HCT116 (cell line): ENCODE measurements at regions not wholly inside any gene's neighbourhood (a gene's known extent, or its start where the extent isn't known, plus 50 kb on each side); places are given as distances from the start of the nearest gene placed in this dataset.

Experiments used
- ATAC-seq: fragments of 200-7000 bp; cut with Tn5 transposase; 2 replicates; pipeline ENCODE4 v1.9.1; 2020; ENCODE audit warnings: mild to moderate bottlenecking, moderate library complexity
- BruUV-seq: library from RNA; stranded (reverse); fragments of 400-500 nt; replicated peaks from 2 replicates; lab custom pipeline; 2021; lab: Mats Ljungman, UMichigan
- CTCF ChIA-PET: fragments of 300-600 bp; sonication (Branson Sonifier 250); formaldehyde crosslinking; loops from one replicate; lab custom pipeline; 2021; ENCODE audit warnings: antibody characterized with exemption; lab: Charles Lee
- POLR2A ChIA-PET: fragments of 300-600, 350-600 bp; sonication (Branson Sonifier 250); formaldehyde crosslinking; loops from one replicate; lab custom pipeline; 2021; ENCODE audit warnings: antibody characterized with exemption; lab: Charles Lee
- RAD21 ChIA-PET, 2 experiments: fragments of 300-600 bp; sonication (Branson Sonifier 250); formaldehyde crosslinking; loops; one replicate each; lab custom pipeline; 2023; ENCODE audit warnings: low total read pairs in 2 of 2; ENCODE audit not compliant: uncharacterized antibody in 2 of 2, unreplicated experiment in 2 of 2, low non-redundant PET in 1 of 2; lab: Charles Lee
- DNase-seq: peaks from one replicate; pipeline ENCODE4 v3.0.0-alpha.2; 2010; ENCODE audit warnings: low read depth, low spot score
- H2AFZ ChIP-seq: fragments of 200-600 bp; shearing (Covaris generic), sonication (generic); 2 replicates; pipeline ENCODE4 v1.6.1; 2017; ENCODE audit warnings: low read depth, mixed run types, mixed read lengths, antibody characterized with exemption, low read length; ENCODE audit not compliant: poor library complexity, severe bottlenecking
- H3K27ac ChIP-seq: 2 replicates; pipeline ENCODE4 v1.5.1; 2012; ENCODE audit warnings: low read depth, low read length
- H3K27me3 ChIP-seq: fragments of 200-600 bp; sonication (generic); 2 replicates; pipeline ENCODE4 v1.6.1; 2016; ENCODE audit warnings: mixed run types, low read length, mixed read lengths; ENCODE audit not compliant: insufficient read depth
- H3K36me3 ChIP-seq, 2 experiments: fragments of 200-500 bp in 1 of 2; fragments of 200-600 bp in 1 of 2; sonication (Bioruptor generic) in 1 of 2; sonication (generic) in 1 of 2; 2 replicates each; pipeline versions ENCODE4 v1.5.1 to v1.6.1; 2014 to 2016; ENCODE audit warnings: low read length in 2 of 2, inconsistent platforms in 1 of 2, mixed read lengths in 1 of 2, mixed run types in 1 of 2; ENCODE audit not compliant: insufficient read depth in 2 of 2, control insufficient read depth in 1 of 2
- H3K4me1 ChIP-seq, 2 experiments: fragments of 200-600 bp in 1 of 2; sonication (generic) in 1 of 2; 2 replicates each; pipeline versions ENCODE4 v1.5.1 to v1.6.1; 2012 to 2017; ENCODE audit warnings: low read length in 2 of 2, inconsistent platforms in 1 of 2, mild to moderate bottlenecking in 1 of 2, mixed read lengths in 1 of 2, mixed run types in 1 of 2, moderate library complexity in 1 of 2; ENCODE audit not compliant: insufficient read depth in 2 of 2, control insufficient read depth in 1 of 2
- H3K4me2 ChIP-seq: fragments of 200-600 bp; sonication (generic); 2 replicates; pipeline ENCODE4 v1.6.1; 2017; ENCODE audit warnings: mixed run types, low read length, mixed read lengths
- H3K4me3 ChIP-seq, 2 experiments: fragments of 200-600 bp in 1 of 2; sonication (generic) in 1 of 2; replicated peaks in 1 of 2; 2 replicates each; pipeline ENCODE4 v1.5.1; 2011 to 2016; ENCODE audit warnings: low read length in 2 of 2, control low read depth in 1 of 2, low read depth in 1 of 2, mild to moderate bottlenecking in 1 of 2, mixed read lengths in 1 of 2, mixed run types in 1 of 2
- H3K79me2 ChIP-seq: fragments of 200-600 bp; sonication (generic); 2 replicates; pipeline ENCODE4 v1.6.1; 2017; ENCODE audit warnings: mild to moderate bottlenecking, mixed run types, low read length, moderate library complexity, mixed read lengths; ENCODE audit not compliant: insufficient read depth
- H3K9ac ChIP-seq: fragments of 200-600 bp; sonication (generic); 2 replicates; pipeline ENCODE4 v1.6.1; 2016; ENCODE audit warnings: low read length, mixed read lengths
- H3K9me2 ChIP-seq: fragments of 200-600 bp; sonication (generic), shearing (Covaris generic); 2 replicates; pipeline ENCODE4 v1.6.1; 2017; ENCODE audit warnings: mixed run types, mild to moderate bottlenecking, moderate library complexity; ENCODE audit not compliant: insufficient read depth
- H3K9me3 ChIP-seq, 2 experiments: fragments of 200-500 bp in 1 of 2; fragments of 200-600 bp in 1 of 2; sonication (Bioruptor generic) in 1 of 2; sonication (generic) in 1 of 2; 2 replicates each; pipeline ENCODE4 v1.6.1; 2014 to 2017; ENCODE audit warnings: low read length in 2 of 2, mixed read lengths in 2 of 2, inconsistent platforms in 1 of 2, low read depth in 1 of 2, mild to moderate bottlenecking in 1 of 2, mixed run types in 1 of 2, moderate library complexity in 1 of 2; ENCODE audit not compliant: control insufficient read depth in 1 of 2, insufficient read depth in 1 of 2
- H4K20me1 ChIP-seq: fragments of 200-600 bp; sonication (generic), shearing (Covaris generic); 2 replicates; pipeline ENCODE4 v1.6.1; 2017; ENCODE audit warnings: mixed run types, mild to moderate bottlenecking, moderate library complexity; ENCODE audit not compliant: insufficient read depth
- CBX3 ChIP-seq: IDR thresholded peaks from 2 replicates; pipeline ENCODE4 v1.6.1; 2012; ENCODE audit warnings: low read depth
- CEBPB ChIP-seq: IDR thresholded peaks from 2 replicates; pipeline ENCODE4 v1.6.1; 2012; ENCODE audit warnings: low read depth
- ELF1 ChIP-seq: IDR thresholded peaks from 2 replicates; pipeline ENCODE4 v1.6.1; 2012; ENCODE audit warnings: low read depth, borderline replicate concordance
- EZH2 ChIP-seq: fragments of 200-600 bp; sonication (generic); IDR thresholded peaks from 2 replicates; pipeline ENCODE4 v1.6.1; 2017; ENCODE audit warnings: antibody characterized with exemption, mixed run types
- EZH2phosphoT487 ChIP-seq: fragments of 200-600 bp; IDR thresholded peaks from 2 replicates; pipeline ENCODE4 v1.6.1; 2018; ENCODE audit warnings: antibody characterized with exemption, borderline replicate concordance
- MAX ChIP-seq: IDR thresholded peaks from 2 replicates; pipeline ENCODE4 v1.6.1; 2012
- RAD21 ChIP-seq: IDR thresholded peaks from 2 replicates; pipeline ENCODE4 v1.6.1; 2012; ENCODE audit warnings: low read depth, mild to moderate bottlenecking
- REST ChIP-seq: IDR thresholded peaks from 2 replicates; pipeline ENCODE4 v1.6.1; 2012; ENCODE audit warnings: low read depth
- SIN3A ChIP-seq: IDR thresholded peaks from 2 replicates; pipeline ENCODE4 v1.6.1; 2012; ENCODE audit warnings: low read depth
- SP1 ChIP-seq: IDR thresholded peaks from 2 replicates; pipeline ENCODE4 v1.6.1; 2012; ENCODE audit warnings: low read depth
- SRF ChIP-seq: IDR thresholded peaks from 2 replicates; pipeline ENCODE4 v1.6.1; 2012; ENCODE audit warnings: low read depth
- TCF7L2 ChIP-seq: IDR thresholded peaks from 2 replicates; pipeline ENCODE4 v1.7.0; 2011; ENCODE audit warnings: borderline replicate concordance, inconsistent platforms; ENCODE audit not compliant: insufficient read depth, insufficient read length; ENCODE audit errors: extremely low read depth
- ZFX ChIP-seq: fragments of 450-650 bp; IDR thresholded peaks from 2 replicates; pipeline ENCODE4 v1.6.1; 2017
- intact Hi-C: fragments of 100-400 bp; cut with micrococcal nuclease; formaldehyde crosslinking; loops from 2 replicates; pipeline ENCODE4 v1.10.0; 2022
- TF ChIP-seq, protein P1 (sequence below), 3 experiments: fragments of 200-600 bp in 1 of 3; sonication (generic) in 1 of 3; IDR thresholded peaks in 2 of 3; conservative IDR thresholded peaks in 1 of 3; 2 replicates each; pipeline ENCODE4 v1.5.1; 2012 to 2017; ENCODE audit warnings: low read depth in 2 of 3, low read length in 2 of 3, antibody characterized with exemption in 1 of 3, borderline replicate concordance in 1 of 3, control low read depth in 1 of 3, mild to moderate bottlenecking in 1 of 3, mixed read lengths in 1 of 3, mixed run types in 1 of 3, moderate library complexity in 1 of 3; ENCODE audit not compliant: insufficient read depth in 1 of 3

DNA sequence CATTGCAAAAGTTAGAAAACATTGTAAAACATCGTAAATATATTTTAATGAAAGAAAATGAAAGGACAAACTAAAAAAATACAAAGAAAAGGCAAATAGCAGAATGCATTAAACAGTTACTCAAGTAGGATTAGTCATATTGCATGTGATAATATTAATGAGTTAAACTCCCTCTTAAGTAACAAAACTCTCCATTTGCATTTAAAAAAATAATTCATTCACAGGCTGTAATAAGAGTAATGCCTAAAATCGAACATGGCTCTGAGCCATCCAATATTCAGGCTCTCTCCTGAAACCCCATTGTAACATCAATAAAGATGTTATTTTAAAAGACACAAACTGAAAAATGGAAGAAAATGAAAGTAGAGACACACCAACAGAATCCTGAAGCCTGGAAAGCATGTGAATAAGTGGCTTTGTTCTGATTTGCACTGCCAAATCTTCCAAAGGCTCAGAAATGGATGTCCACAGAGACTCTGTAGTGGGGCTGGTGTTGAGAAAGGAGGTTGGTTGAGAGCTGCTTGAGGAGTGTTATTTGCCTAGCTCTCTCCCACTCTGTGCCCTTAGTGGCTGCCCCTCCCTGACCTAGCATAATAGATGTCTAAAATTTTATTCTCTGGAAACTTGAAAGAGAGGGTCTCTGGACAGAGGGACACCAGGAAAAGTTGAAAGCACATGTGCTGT, 268.3 kb upstream of the MEOX2 start:
- RAD21 ChIA-PET, result no interaction called here
- CTCF ChIA-PET, result no interaction called here
- no peak for TF ChIP-seq EZH2
- TF ChIP-seq ZFX, result no peak
- no peak for TF ChIP-seq ELF1
- no peak for TF ChIP-seq SRF
- TF ChIP-seq RAD21, result no peak
- TF ChIP-seq CBX3, result no peak
- TF ChIP-seq, protein P1, sequence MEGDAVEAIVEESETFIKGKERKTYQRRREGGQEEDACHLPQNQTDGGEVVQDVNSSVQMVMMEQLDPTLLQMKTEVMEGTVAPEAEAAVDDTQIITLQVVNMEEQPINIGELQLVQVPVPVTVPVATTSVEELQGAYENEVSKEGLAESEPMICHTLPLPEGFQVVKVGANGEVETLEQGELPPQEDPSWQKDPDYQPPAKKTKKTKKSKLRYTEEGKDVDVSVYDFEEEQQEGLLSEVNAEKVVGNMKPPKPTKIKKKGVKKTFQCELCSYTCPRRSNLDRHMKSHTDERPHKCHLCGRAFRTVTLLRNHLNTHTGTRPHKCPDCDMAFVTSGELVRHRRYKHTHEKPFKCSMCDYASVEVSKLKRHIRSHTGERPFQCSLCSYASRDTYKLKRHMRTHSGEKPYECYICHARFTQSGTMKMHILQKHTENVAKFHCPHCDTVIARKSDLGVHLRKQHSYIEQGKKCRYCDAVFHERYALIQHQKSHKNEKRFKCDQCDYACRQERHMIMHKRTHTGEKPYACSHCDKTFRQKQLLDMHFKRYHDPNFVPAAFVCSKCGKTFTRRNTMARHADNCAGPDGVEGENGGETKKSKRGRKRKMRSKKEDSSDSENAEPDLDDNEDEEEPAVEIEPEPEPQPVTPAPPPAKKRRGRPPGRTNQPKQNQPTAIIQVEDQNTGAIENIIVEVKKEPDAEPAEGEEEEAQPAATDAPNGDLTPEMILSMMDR (IDR thresholded peaks at IDR 0.05 in 2 of 3, conservative IDR thresholded peaks at IDR 0.05 in 1 of 3; ENCODE audit: borderline replicate concordance in 1 of 3, insufficient read depth in 1 of 3, low read depth in 2 of 3, low read length in 2 of 3), result no peak
- no peak for TF ChIP-seq SIN3A
- no peak for TF ChIP-seq REST
- no peak for TF ChIP-seq CEBPB
- TF ChIP-seq TCF7L2, result no peak
- no peak for TF ChIP-seq MAX
- TF ChIP-seq EZH2phosphoT487, result no peak
- no peak for TF ChIP-seq SP1
- H2AFZ ChIP-seq, result no peak overlapping the region
- H3K36me3 ChIP-seq, result no peaks in the 10 kb centered on the region
- intact Hi-C loops, result no loop called here
- ATAC-seq, result no peak
- DNase-seq, result no peak
- no peak overlapping the region for H3K27ac ChIP-seq
- H3K27me3 ChIP-seq, result no peaks in the 10 kb centered on the region
- no peaks in the 10 kb centered on the region for H3K9me3 ChIP-seq
- H3K4me2 ChIP-seq, result no peak overlapping the region
- no peaks in the 10 kb centered on the region for H4K20me1 ChIP-seq
- POLR2A ChIA-PET, result no interaction called here
- no peaks in the 10 kb centered on the region for H3K79me2 ChIP-seq
- no TSS peak for BruUV-seq
- H3K9me2 ChIP-seq, result 0 out of 2 replicates have a peak, but pooled peaks cover 2% of the 10 kb centered on the region
- no peak overlapping the region for H3K9ac ChIP-seq
- H3K4me3 ChIP-seq, result no peak overlapping the region
- H3K4me1 ChIP-seq, result no peaks in the 10 kb centered on the region
